Spleen (tissue), 11 donors: ENCODE measurements at regions not wholly inside any gene's neighbourhood (a gene's known extent, or its start where the extent isn't known, plus 50 kb on each side); places are given as distances from the start of the nearest gene placed in this dataset.

Source experiments
- DNase-seq: peaks from one replicate; pipeline ENCODE4 v3.0.0-alpha.2; 2020
- H3K27ac ChIP-seq, 8 donors: fragments of 200-600 bp; sonication (generic) in 7 of 8; 1 replicate in 4 of 8; 2 replicates in 4 of 8; pipeline versions ENCODE4 v1.5.0 to v1.8.0; 2016 to 2021; ENCODE audit warnings: inconsistent platforms in 4 of 8, mild to moderate bottlenecking in 4 of 8, moderate library complexity in 1 of 8
- H3K27me3 ChIP-seq, 7 donors: fragments of 200-600 bp; sonication (generic) in 6 of 7; replicated peaks in 1 of 7; 1 replicate in 4 of 7; 2 replicates in 3 of 7; pipeline versions ENCODE4 v1.5.0 to v1.8.0; 2016 to 2021; ENCODE audit warnings: inconsistent platforms in 3 of 7, mild to moderate bottlenecking in 1 of 7
- H3K36me3 ChIP-seq, 6 donors: fragments of 200-600 bp; sonication (generic) in 5 of 6; 1 replicate in 4 of 6; 2 replicates in 2 of 6; pipeline versions ENCODE4 v1.5.0 to v1.8.0; 2016 to 2021; ENCODE audit warnings: inconsistent platforms in 2 of 6
- H3K4me1 ChIP-seq, 6 donors: fragments of 200-600 bp; sonication (generic) in 5 of 6; 1 replicate in 3 of 6; 2 replicates in 3 of 6; pipeline versions ENCODE4 v1.5.0 to v1.8.0; 2016 to 2021; ENCODE audit warnings: inconsistent platforms in 3 of 6
- H3K4me3 ChIP-seq, 8 donors: fragments of 200-600 bp; sonication (generic) in 7 of 8; 1 replicate in 4 of 8; 2 replicates in 4 of 8; pipeline versions ENCODE4 v1.5.0 to v1.8.0; 2016 to 2021; ENCODE audit warnings: inconsistent platforms in 4 of 8, mild to moderate bottlenecking in 4 of 8, moderate library complexity in 2 of 8
- H3K9me3 ChIP-seq, 8 donors: fragments of 200-600 bp; sonication (generic) in 7 of 8; 1 replicate in 4 of 8; 2 replicates in 4 of 8; pipeline versions ENCODE4 v1.5.0 to v1.8.0; 2016 to 2021; ENCODE audit warnings: inconsistent platforms in 4 of 8
- CTCF ChIP-seq, 11 experiments: fragments of 200-600 bp in 7 of 11; fragments of 450-650 bp in 4 of 11; sonication (generic) in 4 of 11; IDR thresholded peaks in 8 of 11; conservative IDR thresholded peaks in 3 of 11; 1 replicate in 7 of 11; 2 replicates in 4 of 11; pipeline versions ENCODE4 v1.4.0 to v1.8.0; 2016 to 2021; ENCODE audit warnings: antibody characterized with exemption in 11 of 11, inconsistent platforms in 4 of 11, mild to moderate bottlenecking in 1 of 11
- POLR2A ChIP-seq, 3 donors: fragments of 450-650 bp; IDR thresholded peaks; one replicate each; pipeline ENCODE4 v1.5.1; 2017; ENCODE audit warnings: antibody characterized with exemption in 3 of 3, mild to moderate bottlenecking in 1 of 3
- POLR2AphosphoS5 ChIP-seq, 3 donors: sonication (generic); formaldehyde crosslinking; IDR thresholded peaks; one replicate each; pipeline ENCODE4 v1.5.1; 2017; ENCODE audit warnings: antibody characterized with exemption in 3 of 3
- WGBS, 5 donors: extraction: QIAGEN DNeasy Blood & Tissue Kit in 3 of 5; methylation state at CpG; one replicate each; pipeline versions ENCODE4 v1.1.5 to v1.1.7; 2013 to 2018; 5-methylcytosine and 5-hydroxymethylcytosine counted together
- intact Hi-C: fragments of 100-400 bp; cut with DNase I; formaldehyde crosslinking; loops from one replicate; pipeline ENCODE4 v1.15.0; 2023; ENCODE audit warnings: low total_unique reads
- donor health status: healthy with polysubstance abuse.
- donor health status: DM: no; HTN: no; CAD: no; lungs with moderate emphysema.
- donor health status: DM: no; HTN: no; CAD: no.
- donor health status: Bipolar disorder and iron deficiency.
- donor health status: healthy.
- donor health status: DM: no; HTN: no; CAD: no.
- donor health status: DM: yes; HTN: yes; CAD: no.

- Histone ChIP-seq H3K4me1 (no peaks in the 10 kb centered on the region), H3K27me3 (no peaks in the 10 kb centered on the region), H3K36me3 (no peaks in the 10 kb centered on the region), H3K9me3 (peaks cover 0 to 1% (median 0%) of the 10 kb centered on the region in 8 donors), H3K4me3 (no peak overlapping the region), H3K27ac (no peak overlapping the region)
- WGBS, 5 donors = 76 to 88% (median 86%) methylated on average over 5 of the region's 5 CpGs
- intact Hi-C loops = no loop called here
- no peak for DNase-seq
- TF ChIP-seq POLR2AphosphoS5 (IDR thresholded peaks at IDR 0.05) = no peak
- no peak for TF ChIP-seq CTCF (IDR thresholded peaks at IDR 0.05 in 8 of 11, conservative IDR thresholded peaks at IDR 0.05 in 3 of 11)
- TF ChIP-seq POLR2A (IDR thresholded peaks at IDR 0.05) = no peak
These were observed 247.7 kb upstream of the FAM83B start for GRCh38 chr6:54598787-54599313.

- Histone ChIP-seq H3K4me1 (no peaks in the 10 kb centered on the region), H3K27me3 (no peaks in the 10 kb centered on the region), H3K36me3 (no peaks in the 10 kb centered on the region), H3K9me3 (no peaks in the 10 kb centered on the region), H3K4me3 (no peak overlapping the region), H3K27ac (no peak overlapping the region)
- 38 to 51% (median 45%) methylated on average over 3 of the region's 3 CpGs for WGBS, 5 donors
- TF ChIP-seq POLR2AphosphoS5 (IDR thresholded peaks at IDR 0.05) = no peak
- TF ChIP-seq CTCF (IDR thresholded peaks at IDR 0.05 in 8 of 11, conservative IDR thresholded peaks at IDR 0.05 in 3 of 11) = no peak
- TF ChIP-seq POLR2A (IDR thresholded peaks at IDR 0.05) = no peak
- intact Hi-C loops = no loop called here
- DNase-seq = no peak
These were observed 244.8 kb upstream of the FAM83B start for GRCh38 chr6:54601600-54602300.

- H3K9me3 ChIP-seq = no peaks in the 10 kb centered on the region
- H3K27ac ChIP-seq = no peak overlapping the region
- H3K4me1 ChIP-seq = no peaks in the 10 kb centered on the region
- H3K4me3 ChIP-seq = no peak overlapping the region
- DNase-seq = peak; percentile 43
- H3K27me3 ChIP-seq = no peaks in the 10 kb centered on the region
- intact Hi-C loops = no loop called here
- WGBS, 5 donors = 85 to 90% (median 89%) methylated on average over 3 of the region's 3 CpGs
- no peaks in the 10 kb centered on the region for H3K36me3 ChIP-seq
- TF ChIP-seq CTCF (IDR thresholded peaks at IDR 0.05 in 8 of 11, conservative IDR thresholded peaks at IDR 0.05 in 3 of 11) (no peak), POLR2AphosphoS5 (IDR thresholded peaks at IDR 0.05) (no peak), POLR2A (IDR thresholded peaks at IDR 0.05) (no peak)
These were observed 244.0 kb upstream of the FAM83B start for GRCh38 chr6:54602591-54602990.

- Histone ChIP-seq H3K27me3 (no peaks in the 10 kb centered on the region), H3K9me3 (no peaks in the 10 kb centered on the region), H3K27ac (no peak overlapping the region), H3K36me3 (no peaks in the 10 kb centered on the region), H3K4me1 (no peaks in the 10 kb centered on the region), H3K4me3 (no peak overlapping the region)
- TF ChIP-seq CTCF (IDR thresholded peaks at IDR 0.05 in 8 of 11, conservative IDR thresholded peaks at IDR 0.05 in 3 of 11) (no peak), POLR2A (IDR thresholded peaks at IDR 0.05) (no peak), POLR2AphosphoS5 (IDR thresholded peaks at IDR 0.05) (no peak)
- DNase-seq = no peak
- intact Hi-C loops = no loop called here
These were observed 236.6 kb upstream of the FAM83B start for GRCh38 chr6:54609981-54610380.
